Activated T-helper 1 cell treated with anti-CD3 and anti-CD28 coated beads, Interleukin-12 subunit alpha, Interleukin-12 subunit beta, Interleukin-2, Interleukin-4 antibody, amounts not matched to agents 30 ng/mL and 10 ng/mL and 1 ng/mL, durations not matched to agents 14 hours and 24 hours and 36 hours (primary cell): ENCODE measurements at regions not wholly inside any gene's neighbourhood (a gene's known extent, or its start where the extent isn't known, plus 50 kb on each side); places are given as distances from the start of the nearest gene placed in this dataset.

Experiments
- DNase-seq: peaks from one replicate; pipeline ENCODE4 v3.0.0; 2021; ENCODE audit warnings: low spot score
- H3K27ac Mint-ChIP-seq: one replicate; pipeline ENCODE4 v1.8.0; 2021; ENCODE audit warnings: mild to moderate bottlenecking, mixed read lengths
- H3K27me3 Mint-ChIP-seq: one replicate; pipeline ENCODE4 v1.8.0; 2022; ENCODE audit warnings: mild to moderate bottlenecking, moderate library complexity, mixed read lengths; ENCODE audit not compliant: insufficient read depth
- H3K36me3 Mint-ChIP-seq: one replicate; pipeline ENCODE4 v1.8.0; 2021; ENCODE audit warnings: low read depth, mixed read lengths
- H3K4me1 Mint-ChIP-seq: one replicate; pipeline ENCODE4 v1.8.0; 2021; ENCODE audit warnings: low read depth, mixed read lengths
- H3K4me3 Mint-ChIP-seq: one replicate; pipeline ENCODE4 v1.8.0; 2021; ENCODE audit warnings: mild to moderate bottlenecking, moderate library complexity, mixed read lengths
- H3K9me3 Mint-ChIP-seq: one replicate; pipeline ENCODE4 v1.8.0; 2021; ENCODE audit warnings: mixed read lengths
- intact Hi-C: fragments of 100-400 bp; cut with micrococcal nuclease; formaldehyde crosslinking; loops from one replicate; pipeline ENCODE4 v1.15.1; 2024

- Mint-ChIP-seq H3K4me1 (no peaks in the 10 kb centered on the region), H3K27me3 (no peaks in the 10 kb centered on the region), H3K9me3 (peaks cover 21% of the 10 kb centered on the region), H3K27ac (no peak overlapping the region), H3K4me3 (no peak overlapping the region), H3K36me3 (no peaks in the 10 kb centered on the region)
- DNase-seq, result no peak
- intact Hi-C loops, result no loop called here
Measured at GRCh38 chr1:103854279-103854678, 104.6 kb downstream of the AMY1C start.

GRCh38 chr1:103859721-103860120 lies 110.0 kb downstream of the AMY1C start:
- H3K36me3 Mint-ChIP-seq, result no peaks in the 10 kb centered on the region
- H3K9me3 Mint-ChIP-seq, result peaks cover 5% of the 10 kb centered on the region
- no peak overlapping the region for H3K4me3 Mint-ChIP-seq
- no peak overlapping the region for H3K27ac Mint-ChIP-seq
- no peaks in the 10 kb centered on the region for H3K27me3 Mint-ChIP-seq
- intact Hi-C loops, result no loop called here
- no peak for DNase-seq
- H3K4me1 Mint-ChIP-seq, result no peaks in the 10 kb centered on the region

- Mint-ChIP-seq H3K27ac (no peak overlapping the region), H3K27me3 (no peaks in the 10 kb centered on the region), H3K4me3 (no peak overlapping the region), H3K9me3 (peaks cover 8% of the 10 kb centered on the region), H3K4me1 (no peaks in the 10 kb centered on the region), H3K36me3 (no peaks in the 10 kb centered on the region)
- no peak for DNase-seq
- intact Hi-C loops, result no loop called here
Measured at GRCh38 chr1:103898576-103899345, 149.1 kb downstream of the AMY1C start.

- Mint-ChIP-seq H3K4me1 (no peaks in the 10 kb centered on the region), H3K36me3 (no peaks in the 10 kb centered on the region), H3K9me3 (peaks cover 11% of the 10 kb centered on the region), H3K27me3 (no peaks in the 10 kb centered on the region), H3K27ac (no peak overlapping the region), H3K4me3 (no peak overlapping the region)
- DNase-seq, result no peak
- intact Hi-C loops, result no loop called here
Measured at GRCh38 chr1:103900005-103900404, 150.3 kb downstream of the AMY1C start.

GRCh38 chr1:103901072-103901471 lies 151.4 kb downstream of the AMY1C start:
- intact Hi-C loops, result no loop called here
- Mint-ChIP-seq H3K27ac (no peak overlapping the region), H3K36me3 (no peaks in the 10 kb centered on the region), H3K27me3 (no peaks in the 10 kb centered on the region), H3K9me3 (peaks cover 11% of the 10 kb centered on the region), H3K4me3 (no peak overlapping the region), H3K4me1 (no peaks in the 10 kb centered on the region)
- DNase-seq, result no peak

- Mint-ChIP-seq H3K36me3 (no peaks in the 10 kb centered on the region), H3K27ac (no peak overlapping the region), H3K9me3 (peaks cover 11% of the 10 kb centered on the region), H3K27me3 (no peaks in the 10 kb centered on the region), H3K4me1 (no peaks in the 10 kb centered on the region), H3K4me3 (no peak overlapping the region)
- intact Hi-C loops, result no loop called here
- no peak for DNase-seq
Measured at GRCh38 chr1:103905363-103905762, 155.7 kb downstream of the AMY1C start.

GRCh38 chr1:103911450-103911849 lies 161.8 kb downstream of the AMY1C start:
- no peak overlapping the region for H3K27ac Mint-ChIP-seq
- intact Hi-C loops, result no loop called here

GRCh38 chr1:103917795-103918194 lies 168.1 kb downstream of the AMY1C start:
- Mint-ChIP-seq H3K9me3 (peaks cover 10% of the 10 kb centered on the region), H3K4me1 (no peaks in the 10 kb centered on the region), H3K36me3 (no peaks in the 10 kb centered on the region), H3K27me3 (no peaks in the 10 kb centered on the region), H3K27ac (no peak overlapping the region), H3K4me3 (no peak overlapping the region)
- DNase-seq, result no peak
- intact Hi-C loops, result no loop called here

More at GRCh38 chr1:103911450-103911849, 161.8 kb downstream of the AMY1C start:
- no peaks in the 10 kb centered on the region for H3K27me3 Mint-ChIP-seq
- H3K9me3 Mint-ChIP-seq, result no peaks in the 10 kb centered on the region
- no peak for DNase-seq
- H3K36me3 Mint-ChIP-seq, result no peaks in the 10 kb centered on the region
- no peaks in the 10 kb centered on the region for H3K4me1 Mint-ChIP-seq
- no peak overlapping the region for H3K4me3 Mint-ChIP-seq

GRCh38 chr1:103931891-103932290 lies 182.2 kb downstream of the AMY1C start:
- intact Hi-C loops, result no loop called here
- no peak for DNase-seq
- no peak overlapping the region for H3K27ac Mint-ChIP-seq
- no peaks in the 10 kb centered on the region for H3K4me1 Mint-ChIP-seq
- peaks cover 6% of the 10 kb centered on the region for H3K9me3 Mint-ChIP-seq
- H3K36me3 Mint-ChIP-seq, result no peaks in the 10 kb centered on the region
- no peak overlapping the region for H3K4me3 Mint-ChIP-seq
- H3K27me3 Mint-ChIP-seq, result no peaks in the 10 kb centered on the region

- Mint-ChIP-seq H3K9me3 (peaks cover 7% of the 10 kb centered on the region), H3K27me3 (no peaks in the 10 kb centered on the region), H3K27ac (no peak overlapping the region), H3K4me3 (no peak overlapping the region), H3K36me3 (no peaks in the 10 kb centered on the region), H3K4me1 (no peaks in the 10 kb centered on the region)
- intact Hi-C loops, result no loop called here
- no peak for DNase-seq
Measured at GRCh38 chr1:103937763-103938357, 188.2 kb downstream of the AMY1C start.

- Mint-ChIP-seq H3K27ac (no peak overlapping the region), H3K4me3 (no peak overlapping the region), H3K9me3 (peaks cover 6% of the 10 kb centered on the region)
Measured at GRCh38 chr1:103941086-103941485, 191.4 kb downstream of the AMY1C start.

GRCh38 chr1:103942029-103942428 lies 192.3 kb downstream of the AMY1C start:
- H3K36me3 Mint-ChIP-seq, result no peaks in the 10 kb centered on the region
- H3K27ac Mint-ChIP-seq, result no peak overlapping the region
- H3K27me3 Mint-ChIP-seq, result no peaks in the 10 kb centered on the region
- no peaks in the 10 kb centered on the region for H3K4me1 Mint-ChIP-seq
- H3K9me3 Mint-ChIP-seq, result peaks cover 6% of the 10 kb centered on the region
- intact Hi-C loops, result no loop called here
- no peak overlapping the region for H3K4me3 Mint-ChIP-seq
- DNase-seq, result no peak

More at GRCh38 chr1:103941086-103941485, 191.4 kb downstream of the AMY1C start:
- no peaks in the 10 kb centered on the region for H3K36me3 Mint-ChIP-seq
- no peak for DNase-seq
- H3K27me3 Mint-ChIP-seq, result no peaks in the 10 kb centered on the region
- no peaks in the 10 kb centered on the region for H3K4me1 Mint-ChIP-seq
- intact Hi-C loops, result no loop called here

- intact Hi-C loops, result no loop called here
- Mint-ChIP-seq H3K9me3 (no peaks in the 10 kb centered on the region), H3K36me3 (no peaks in the 10 kb centered on the region), H3K27me3 (no peaks in the 10 kb centered on the region), H3K27ac (no peak overlapping the region), H3K4me1 (no peaks in the 10 kb centered on the region), H3K4me3 (no peak overlapping the region)
- no peak for DNase-seq
Measured at GRCh38 chr1:103945774-103946173, 196.1 kb downstream of the AMY1C start.
